Dermis blood vessel endothelial cell (primary cell): ENCODE measurements at regions not wholly inside any gene's neighbourhood (a gene's known extent, or its start where the extent isn't known, plus 50 kb on each side); places are given as distances from the start of the nearest gene placed in this dataset.
A peak's percentile ranks its signal among the peaks of the same experiment; 100 is the strongest.

Experiments used
- DNase-seq: peaks from one replicate; pipeline ENCODE4 v3.0.0; 2010

DNA sequence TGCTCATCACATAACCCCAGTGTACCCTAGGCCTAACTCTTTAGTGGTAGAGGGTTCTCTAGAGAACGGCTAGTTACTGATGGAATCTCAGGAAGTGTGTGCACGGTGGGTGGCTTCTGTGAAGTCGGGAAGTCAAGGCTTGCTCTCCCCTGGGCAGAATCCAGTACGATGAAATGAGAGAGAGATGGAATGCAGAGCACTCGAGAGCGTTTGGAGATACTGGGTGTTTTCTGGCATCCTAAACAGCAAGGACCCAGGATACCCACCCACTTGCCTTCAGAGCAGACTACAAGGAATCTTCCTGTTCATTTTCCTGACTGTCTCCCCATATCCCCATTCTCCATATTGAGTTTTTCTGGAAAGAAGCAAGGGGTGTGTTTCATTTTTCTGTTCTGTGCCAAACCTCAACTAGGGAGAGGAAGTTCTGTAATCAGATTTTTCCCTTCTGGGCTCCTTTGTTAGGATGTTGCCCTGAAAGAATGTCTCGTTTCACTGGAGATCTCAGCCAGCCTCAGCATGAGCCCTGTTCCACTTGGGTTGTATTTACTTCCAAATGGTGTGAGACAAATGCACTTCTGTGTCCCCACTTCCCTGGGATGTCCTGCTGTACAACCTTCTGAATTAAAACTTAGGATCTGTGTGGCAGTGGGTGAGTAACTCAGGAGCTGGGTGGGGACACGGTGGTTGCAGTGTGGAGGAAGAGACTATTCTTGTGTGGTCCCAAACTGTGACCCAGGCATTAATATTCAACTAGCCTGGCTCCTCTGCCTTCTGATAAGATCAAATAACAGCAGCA lies 108.9 kb upstream of the SPRY4 start:
- peak; percentile 61 for DNase-seq

DNA sequence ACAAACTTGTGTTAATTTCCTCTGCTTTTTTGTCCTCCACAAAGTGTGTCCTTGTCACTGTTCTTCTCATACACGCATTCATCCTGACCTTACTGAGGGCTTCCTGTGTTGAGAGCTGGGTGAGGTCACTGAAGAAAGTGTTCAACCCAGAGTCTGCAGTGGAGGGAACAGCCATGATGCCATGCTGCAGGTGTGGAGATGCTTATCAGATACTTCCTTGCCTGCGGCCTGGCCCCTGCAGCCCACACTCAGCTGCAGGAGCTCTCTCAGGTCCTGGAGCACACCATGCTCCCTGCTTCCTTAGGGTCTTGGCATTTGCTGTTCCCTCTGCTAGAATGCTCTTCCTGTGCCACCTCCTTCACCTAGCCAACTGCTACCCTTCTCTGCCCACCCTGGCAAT lies 108.1 kb upstream of the SPRY4 start:
- DNase-seq: peak; percentile 61

DNA sequence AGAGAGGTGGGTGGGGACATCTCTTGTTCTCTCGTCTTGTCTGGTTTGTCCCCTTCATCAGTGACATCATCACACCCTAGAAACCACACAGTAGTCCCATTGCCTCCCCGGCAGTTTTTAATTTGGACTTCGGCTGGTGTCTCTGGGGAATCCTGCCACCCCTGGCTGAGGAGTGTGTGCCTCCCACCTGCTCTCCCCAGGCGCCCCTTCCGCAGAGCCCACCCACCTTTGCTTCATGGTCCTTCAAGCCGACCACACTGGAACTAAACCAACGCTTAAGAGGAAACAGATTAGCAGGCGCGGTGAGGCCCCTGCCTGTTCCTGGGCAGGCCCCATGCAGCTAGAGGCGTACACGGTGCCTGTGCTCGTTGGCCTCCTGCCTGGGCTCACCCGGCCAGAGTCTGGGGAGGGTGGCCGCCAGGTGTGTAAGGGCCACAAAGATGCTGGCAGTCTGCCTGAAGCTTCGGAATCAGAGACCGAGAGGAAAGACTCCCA lies 107.6 kb upstream of the SPRY4 start:
- no peak for DNase-seq

DNA sequence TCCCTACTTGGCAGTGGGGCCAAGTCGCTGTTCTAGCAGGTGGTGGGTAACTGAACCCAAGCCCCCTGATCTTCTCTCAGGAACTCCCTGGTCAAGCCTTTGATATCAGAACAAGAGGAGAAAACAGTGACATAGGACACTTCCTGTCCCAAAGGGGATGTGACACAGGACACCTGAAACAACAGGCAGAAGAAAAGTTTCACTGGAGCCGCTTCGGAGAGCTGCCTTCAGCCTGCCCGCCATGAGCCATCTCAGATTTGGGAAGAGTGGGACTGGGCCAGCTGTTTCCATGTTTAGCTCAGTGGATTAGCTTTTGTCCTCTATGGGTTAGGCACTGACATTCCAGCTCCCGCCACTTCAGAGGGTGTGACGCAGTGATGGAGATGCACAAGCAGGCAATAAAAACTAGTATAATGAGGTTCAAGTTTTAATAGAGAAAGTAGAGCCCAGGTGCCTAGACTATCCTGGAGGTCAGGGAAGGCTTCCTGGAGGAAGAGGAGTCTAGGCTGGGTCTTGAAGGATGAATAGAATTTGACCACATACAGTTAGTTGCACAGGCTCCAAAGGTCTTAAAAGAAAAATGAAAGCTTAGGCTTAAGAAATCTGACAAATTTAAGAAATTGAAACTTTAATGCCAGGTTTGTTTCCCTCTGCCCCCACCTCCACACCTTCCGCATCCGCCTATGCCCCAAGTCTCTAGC lies 104.1 kb upstream of the SPRY4 start:
- no peak for DNase-seq

DNA sequence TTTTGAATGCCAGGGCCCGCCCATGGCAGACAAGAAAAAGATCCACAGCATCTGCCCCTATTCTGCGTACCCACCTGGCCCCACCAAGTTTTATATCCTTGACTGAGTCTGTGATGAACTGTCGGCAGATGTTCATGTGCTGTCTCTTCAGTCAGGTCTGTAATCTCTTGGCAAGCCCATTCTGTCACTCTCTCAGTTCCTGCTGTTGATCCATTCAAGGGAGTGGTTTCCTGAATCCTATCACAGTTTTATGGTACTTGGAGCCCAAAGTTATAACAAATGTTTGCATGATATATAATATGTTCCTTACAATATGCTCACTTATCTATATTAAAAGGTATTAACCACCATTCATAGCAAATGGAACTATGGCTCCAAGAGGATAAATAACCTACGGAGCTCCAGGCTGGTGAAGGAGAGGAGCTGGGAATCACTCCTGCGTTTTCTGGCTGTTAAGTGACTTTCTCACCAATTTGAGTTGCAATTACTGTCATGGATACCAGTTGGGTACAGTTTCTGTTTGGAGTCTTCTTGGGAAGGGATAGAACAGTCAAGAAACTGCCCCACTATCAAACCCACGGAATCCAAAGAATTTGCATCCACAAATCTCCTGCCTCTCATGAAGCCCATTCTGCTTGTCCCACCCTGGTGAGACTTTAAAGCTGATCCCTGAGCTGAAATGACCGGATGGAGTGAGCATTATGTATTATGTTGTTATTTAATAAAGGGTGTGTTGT lies 103.4 kb upstream of the SPRY4 start:
- DNase-seq: no peak

DNA sequence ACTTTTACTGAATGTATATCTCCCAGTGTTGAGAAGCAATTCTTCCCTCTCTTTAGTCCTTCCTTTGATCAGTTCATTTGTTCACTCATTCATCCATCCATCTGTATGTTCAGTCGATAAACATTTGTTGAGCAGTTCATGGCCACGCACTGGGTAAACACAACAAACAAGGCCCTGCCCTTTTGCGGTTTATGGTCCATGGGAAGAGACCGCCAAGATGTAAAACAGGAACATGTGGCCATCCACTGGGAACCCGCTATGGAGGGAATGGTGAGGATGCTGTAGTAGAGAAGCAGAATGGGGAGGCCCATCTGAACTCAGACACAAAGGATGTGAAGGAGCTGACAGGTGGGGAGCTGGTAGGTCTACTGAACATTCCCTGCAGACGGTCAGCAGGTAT lies 102.7 kb upstream of the SPRY4 start:
- DNase-seq: no peak

DNA sequence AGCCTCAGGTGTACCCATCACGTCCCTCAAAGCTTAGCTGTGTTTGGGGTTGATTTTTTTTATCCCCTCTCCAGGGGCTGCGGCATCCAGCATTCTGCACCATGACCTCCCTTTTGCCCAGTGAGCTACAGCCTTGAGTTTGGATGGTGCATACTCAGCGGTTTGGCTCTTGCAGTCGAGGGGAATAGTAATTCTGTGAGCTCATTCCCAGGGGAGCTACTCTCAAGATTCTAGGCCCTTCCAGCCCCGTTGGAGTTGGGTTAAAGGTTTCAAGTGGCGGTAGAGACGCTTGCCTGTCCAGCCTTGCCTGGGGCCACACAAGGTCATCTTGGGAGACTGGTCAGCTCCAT lies 102.2 kb upstream of the SPRY4 start:
- DNase-seq: peak; percentile 63

DNA sequence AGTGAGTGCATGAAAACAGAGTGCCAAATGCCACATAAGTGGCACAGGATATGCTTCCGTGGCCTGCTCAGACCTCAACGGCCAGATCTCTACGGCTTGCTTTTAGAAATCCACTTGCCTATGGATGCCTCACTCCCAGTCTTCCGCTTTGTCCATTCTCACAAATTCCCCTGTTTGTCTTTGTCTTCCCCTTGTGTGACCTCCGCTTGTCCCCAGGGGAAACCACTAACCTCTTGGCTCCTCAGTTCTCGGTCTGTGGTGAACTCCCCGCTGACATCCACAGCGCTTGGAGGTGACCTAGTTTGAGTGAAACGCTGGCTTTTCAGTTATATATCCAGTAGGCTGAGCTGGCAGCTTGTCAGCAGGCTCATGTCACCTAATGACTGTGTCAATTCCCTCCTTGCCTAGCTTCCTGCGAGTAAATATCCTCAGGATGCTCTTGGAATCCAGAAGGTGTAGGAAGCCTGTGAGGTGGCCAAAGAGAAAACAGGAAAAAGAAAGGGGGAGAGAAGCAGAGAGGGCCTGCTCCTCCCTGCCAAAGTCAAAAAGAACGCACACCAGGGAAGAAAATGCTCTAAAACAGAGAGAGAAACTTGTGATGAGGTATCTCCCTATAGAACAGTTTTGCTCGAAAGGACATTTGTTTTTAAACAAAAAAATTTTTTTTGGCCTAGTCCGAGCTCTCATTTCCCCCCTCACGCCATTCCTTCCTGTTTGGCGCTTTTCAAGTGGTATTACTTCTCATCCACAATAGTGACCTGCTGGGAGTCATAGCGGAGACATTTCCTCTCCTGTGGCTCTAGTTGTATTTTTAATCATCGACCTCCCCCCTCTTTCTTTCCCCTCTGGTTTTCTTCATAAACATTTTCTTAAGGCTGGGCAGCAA lies 101.6 kb upstream of the SPRY4 start:
- peak; percentile 83 for DNase-seq

DNA sequence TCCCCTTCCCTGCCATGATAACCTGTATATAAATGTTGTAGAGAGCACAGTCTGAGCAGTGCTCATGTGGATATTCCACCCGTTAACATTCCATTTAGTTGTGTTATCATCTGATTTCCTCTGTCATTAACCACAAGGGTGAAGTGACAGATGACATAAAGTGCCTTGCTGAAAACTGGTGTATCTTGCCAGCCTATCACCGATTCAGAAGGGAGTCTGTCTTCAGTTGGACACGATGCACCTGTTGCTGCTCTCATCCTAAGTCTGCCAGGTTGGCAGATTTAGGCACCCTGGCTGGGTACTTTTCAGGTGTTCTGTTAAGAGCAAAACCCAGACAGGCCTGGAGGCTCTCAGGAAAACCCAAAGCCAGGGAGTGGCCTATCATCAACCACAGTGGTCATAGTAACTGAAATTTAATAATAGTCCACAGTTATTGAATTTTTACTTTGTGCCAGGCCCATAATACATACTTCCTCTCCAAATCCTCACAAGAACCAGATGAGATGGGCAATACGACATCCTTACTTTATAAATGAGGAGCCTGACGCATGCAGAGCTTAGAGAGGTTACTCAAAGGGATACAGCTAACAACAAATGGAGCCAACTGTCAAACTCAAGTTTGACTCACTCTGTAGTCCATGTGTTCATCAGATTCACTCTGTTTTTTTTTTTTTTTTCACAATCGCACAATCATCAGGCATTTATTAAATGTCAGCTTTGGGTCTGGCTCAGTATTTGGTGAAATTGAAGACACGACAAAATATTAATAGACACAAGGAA lies 100.7 kb upstream of the SPRY4 start:
- peak; percentile 60 for DNase-seq

DNA sequence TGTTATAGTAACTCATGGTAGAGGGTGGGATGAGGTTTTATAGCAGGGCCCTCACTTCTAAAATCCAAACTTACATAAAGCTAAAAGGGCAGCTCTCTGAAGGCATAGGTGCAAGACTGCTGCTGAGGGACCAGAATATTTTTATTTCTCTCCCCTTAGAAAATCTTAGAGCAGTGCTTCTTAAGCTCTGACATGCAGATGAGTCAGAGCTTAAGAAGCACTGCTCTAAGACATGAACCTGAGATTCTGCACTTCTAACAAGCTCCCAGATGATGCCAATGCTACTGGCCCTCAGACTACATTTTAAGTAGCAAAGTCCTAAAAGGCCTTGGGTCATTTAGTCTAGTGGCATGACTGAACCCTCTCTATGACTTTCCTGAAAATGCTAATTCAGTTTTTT lies 97.6 kb upstream of the SPRY4 start:
- DNase-seq: no peak

DNA sequence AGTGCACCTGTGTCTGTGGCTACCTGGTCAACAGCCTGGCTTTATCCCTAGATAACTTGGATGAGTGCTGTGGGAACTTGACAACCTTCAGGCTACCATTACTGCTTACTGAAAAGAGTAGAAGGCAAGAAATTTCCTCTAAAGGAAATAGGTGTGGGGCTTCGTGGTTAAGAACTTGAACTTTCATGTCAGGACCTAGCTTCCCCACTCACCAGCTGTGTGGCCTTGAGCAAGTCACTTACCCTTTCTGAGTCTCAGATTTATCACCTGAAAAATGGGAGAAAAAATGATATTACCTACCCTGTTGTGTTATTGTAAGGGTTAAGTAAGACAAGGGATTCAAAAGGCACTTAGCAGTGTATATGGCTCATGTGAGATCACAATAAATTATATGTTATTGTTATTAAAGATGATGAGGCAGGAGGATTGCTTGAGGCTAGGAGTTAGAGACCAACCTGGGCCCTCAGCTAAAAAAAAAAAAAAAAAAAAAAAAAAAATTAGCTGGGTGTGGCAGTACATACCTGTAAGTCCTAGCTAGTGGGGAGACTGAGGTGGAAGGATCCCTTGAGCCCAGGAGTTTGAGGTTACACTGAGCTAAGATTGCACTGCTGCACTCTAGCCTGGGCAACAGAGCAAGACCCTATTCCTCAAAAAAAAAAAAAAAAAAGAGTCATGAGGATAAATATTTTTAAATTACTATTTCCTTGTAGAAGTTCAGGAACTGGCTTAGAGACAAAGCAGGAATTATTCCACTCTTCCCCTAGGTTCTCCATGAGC lies 97.0 kb upstream of the SPRY4 start:
- no peak for DNase-seq

DNA sequence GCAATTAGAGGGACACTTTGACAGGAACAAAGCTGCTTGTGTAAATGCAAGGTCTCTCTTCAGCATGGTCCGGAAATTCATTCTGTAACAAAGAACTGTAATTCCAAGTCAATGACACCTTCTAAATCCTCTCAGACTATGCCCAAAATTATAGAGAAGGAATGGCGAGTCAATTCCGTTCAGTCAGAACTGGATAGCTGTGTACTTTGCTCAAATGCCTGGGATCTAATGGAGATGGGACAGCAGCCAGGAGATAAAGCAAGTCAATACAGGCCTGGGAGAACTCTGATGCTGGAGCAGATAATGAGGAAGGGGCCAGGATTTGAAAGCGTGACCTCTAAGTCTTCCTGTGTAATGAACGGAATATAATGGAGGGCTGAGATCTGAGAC lies 96.4 kb upstream of the SPRY4 start:
- DNase-seq: peak; percentile 30

DNA sequence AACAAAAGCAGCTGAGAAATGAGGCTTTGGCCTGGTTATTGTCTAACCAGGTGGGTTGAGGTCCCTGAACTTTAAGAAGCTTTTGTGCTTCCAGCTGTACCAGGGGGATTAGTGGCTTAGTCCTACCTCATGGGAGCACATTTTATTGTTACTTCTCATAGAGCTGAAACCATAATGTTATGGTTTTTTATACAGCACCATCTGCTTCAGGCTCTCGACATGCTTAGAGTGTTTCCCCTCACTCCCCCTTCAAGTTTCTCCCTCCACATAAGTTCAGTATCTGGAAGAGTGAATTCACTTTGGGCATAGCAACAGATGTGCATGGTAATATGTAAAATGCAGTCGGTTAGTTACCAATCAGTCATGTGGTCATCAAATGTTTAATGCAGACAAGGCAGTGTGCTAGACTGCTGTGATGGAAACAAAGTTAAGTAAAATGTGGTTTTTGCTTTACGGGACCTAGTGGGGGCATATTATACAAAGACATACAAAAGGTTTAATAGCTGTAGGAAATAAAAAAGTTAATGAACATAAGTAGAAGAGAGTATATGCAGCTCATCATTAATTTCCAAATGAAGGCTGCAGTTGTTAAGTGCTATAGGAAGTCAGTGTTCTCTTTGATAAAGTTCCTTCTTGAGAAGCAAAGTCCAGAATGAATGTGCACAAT lies 95.9 kb upstream of the SPRY4 start:
- no peak for DNase-seq

DNA sequence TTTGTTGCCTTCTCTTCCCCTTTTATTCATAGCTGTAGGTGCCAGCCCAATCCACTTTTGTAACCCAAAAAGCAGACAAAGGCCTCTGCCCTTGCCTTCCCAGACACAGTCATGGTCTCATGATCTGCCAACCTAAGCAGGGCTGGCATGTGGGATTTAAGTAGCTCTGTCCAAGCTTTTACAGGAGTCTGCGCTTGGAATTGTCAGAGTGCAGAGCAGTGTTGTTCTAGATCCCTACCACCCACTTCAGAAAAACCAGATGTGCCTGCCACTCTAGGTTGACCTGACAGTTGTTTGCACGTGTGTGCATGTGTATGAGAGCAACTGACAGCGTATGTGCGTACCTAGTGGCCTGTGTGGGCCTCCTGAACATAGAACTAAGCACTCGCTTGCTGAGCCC lies 87.8 kb upstream of the SPRY4 start:
- DNase-seq: no peak

DNA sequence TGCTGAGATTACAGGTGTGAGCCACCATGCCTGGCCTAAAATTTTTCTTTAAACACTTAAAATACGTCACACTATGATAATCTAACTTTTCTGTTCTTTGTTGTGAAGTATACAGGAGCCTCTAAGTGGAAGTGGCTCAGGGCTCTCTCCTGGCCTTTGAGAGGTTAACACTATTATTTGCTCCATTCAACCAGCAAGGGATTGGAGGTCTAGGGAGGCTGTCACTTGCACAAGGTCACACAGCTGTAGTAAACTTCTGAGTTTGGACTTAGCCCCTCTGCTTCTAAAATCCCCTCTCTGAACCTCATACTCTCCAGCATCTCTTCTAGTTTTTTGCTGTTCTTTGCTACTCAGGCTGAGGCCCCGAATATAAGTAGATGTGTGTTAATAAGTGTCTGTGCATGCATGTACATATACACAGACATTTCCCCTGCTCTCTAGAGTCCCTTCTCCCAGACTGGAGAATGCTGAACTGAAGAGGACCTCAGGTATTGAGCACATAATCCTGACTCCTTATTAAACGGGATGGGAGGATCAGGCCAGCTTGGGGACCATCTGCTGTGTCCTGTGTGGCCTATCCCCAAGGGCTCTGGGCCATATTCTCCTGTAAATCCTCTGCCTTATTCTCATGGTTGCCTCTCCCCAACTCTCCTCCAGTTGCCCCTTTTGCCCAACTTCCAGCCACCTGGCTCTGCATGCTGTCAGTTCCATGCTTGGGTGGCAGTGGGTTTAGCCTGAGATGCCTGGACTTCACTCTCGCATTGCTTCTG lies 87.0 kb upstream of the SPRY4 start:
- no peak for DNase-seq

DNA sequence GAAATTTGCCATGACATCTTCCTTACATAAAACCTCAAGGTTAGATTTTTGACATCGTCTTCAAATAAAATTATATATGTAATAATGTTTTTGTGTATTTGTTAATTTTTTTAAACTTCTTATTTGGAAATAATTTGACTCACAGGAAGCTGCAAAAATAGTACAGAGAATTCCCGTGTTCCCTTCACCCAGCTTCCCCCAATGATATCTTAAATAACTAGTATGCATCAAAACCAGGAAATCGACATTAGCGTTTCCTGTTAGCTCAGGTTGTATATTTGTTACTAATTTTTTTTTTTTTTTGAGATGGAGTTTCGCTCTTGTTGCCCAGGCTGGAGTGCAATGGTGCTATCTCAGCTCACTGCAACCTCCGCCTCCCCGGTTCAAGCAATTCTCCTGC lies 86.3 kb upstream of the SPRY4 start:
- DNase-seq: no peak

DNA sequence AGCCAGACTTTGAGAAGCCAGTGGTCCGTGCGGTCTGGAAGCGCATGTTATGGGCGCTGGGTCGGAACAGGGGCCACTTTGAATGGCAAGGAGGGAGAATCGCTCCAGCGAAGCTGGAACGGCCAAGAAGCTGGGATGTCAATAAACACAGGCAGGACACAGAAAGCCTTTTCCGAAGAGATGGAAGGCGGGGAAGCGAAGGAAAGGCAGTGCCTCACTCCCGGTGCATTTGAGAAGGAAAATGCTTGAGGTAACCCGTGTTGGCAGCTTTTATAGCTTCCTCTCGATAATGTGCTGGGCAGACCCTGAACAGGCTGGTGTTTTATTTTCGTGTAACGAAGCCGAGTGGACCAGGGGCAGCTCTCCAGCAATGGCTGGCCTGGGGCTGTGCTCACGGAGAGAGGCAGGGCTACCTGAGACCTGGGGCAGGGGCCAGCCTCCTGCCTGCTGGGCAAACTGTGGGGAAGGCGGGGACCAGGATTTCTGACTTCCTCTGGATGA lies 84.2 kb upstream of the SPRY4 start:
- DNase-seq: no peak

DNA sequence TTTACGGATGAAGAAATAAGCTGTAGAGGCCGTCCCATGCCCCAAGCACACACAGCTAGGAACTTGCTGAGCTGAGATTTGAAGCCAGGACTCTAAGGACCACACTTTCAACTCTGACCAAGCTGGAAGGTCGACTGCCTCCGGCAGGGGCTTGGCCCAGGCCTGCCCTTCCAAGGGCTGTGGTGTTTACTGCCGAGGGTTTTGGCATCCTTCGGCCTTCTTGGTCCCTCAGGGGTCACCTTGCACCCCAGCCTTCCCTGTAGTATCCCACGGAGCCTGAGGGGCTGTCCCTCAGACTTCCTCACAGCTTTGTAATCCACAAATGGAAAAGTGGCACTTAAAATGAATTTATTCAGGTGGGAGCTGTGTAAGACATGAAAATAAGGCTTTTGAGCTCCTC lies 83.7 kb upstream of the SPRY4 start:
- no peak for DNase-seq

DNA sequence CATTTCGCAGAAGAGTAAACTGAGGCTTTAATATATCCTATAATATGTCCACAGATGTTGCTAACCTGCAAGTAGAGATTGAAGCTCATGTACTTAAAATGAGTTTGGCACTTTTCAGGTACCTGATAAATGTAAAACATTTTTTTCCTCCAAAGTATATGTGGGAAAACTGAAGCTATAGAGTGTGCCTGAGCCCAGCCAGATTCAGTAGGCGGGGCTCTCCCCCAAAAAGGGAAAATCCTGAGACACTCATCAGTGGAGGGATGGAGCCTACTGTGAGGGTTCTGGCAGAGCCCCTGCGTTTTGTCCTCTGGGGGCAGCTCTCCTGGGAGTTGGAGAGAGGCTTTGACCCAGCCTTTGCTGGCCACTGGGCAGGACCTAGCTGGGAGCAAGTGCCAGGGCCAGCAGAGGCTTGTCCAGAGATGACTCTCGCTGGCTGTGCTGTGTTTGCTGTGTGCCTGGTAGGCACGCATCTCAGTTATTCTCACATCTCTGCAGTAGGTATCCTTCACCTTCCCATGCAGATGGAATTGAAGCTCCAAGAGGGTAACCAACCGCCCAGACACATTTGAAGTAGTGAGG lies 81.1 kb upstream of the SPRY4 start:
- no peak for DNase-seq
